H1 (cell line): ENCODE measurements at regions not wholly inside any gene's neighbourhood (a gene's known extent, or its start where the extent isn't known, plus 50 kb on each side); places are given as distances from the start of the nearest gene placed in this dataset.

Experiments
- CTCF ChIA-PET: fragments of 300-600 bp; sonication (Branson Sonifier 250); formaldehyde crosslinking; loops from one replicate; lab custom pipeline; 2021; ENCODE audit not compliant: partially characterized antibody; lab: Charles Lee
- POLR2A ChIA-PET: fragments of 300-600 bp; sonication (Branson Sonifier 250); formaldehyde crosslinking; loops from one replicate; lab custom pipeline; 2021; ENCODE audit warnings: inconsistent platforms; ENCODE audit not compliant: partially characterized antibody; lab: Charles Lee
- DNase-seq, 2 experiments: peaks; one replicate each; pipeline versions ENCODE4 v3.0.0 to v3.0.0-alpha.2; 2010 to 2022; ENCODE audit warnings: low spot score in 2 of 2, low read depth in 1 of 2, mixed read lengths in 1 of 2
- FAIRE-seq: peaks from 2 replicates; lab custom pipeline; 2011; peaks lifted over from hg19 to GRCh38; lab: Jason Lieb, UNC
- H2AFZ ChIP-seq: 2 replicates; pipeline ENCODE4 v1.8.1; 2012; ENCODE audit warnings: low read length, inconsistent platforms
- H2AK5ac ChIP-seq: 2 replicates; pipeline ENCODE4 v1.6.1; 2013; ENCODE audit warnings: low read depth, low read length
- H2BK120ac ChIP-seq: replicated peaks from 2 replicates; pipeline ENCODE3; 2013; ENCODE audit warnings: low read depth, low read length, inconsistent platforms
- H2BK12ac ChIP-seq: 2 replicates; pipeline ENCODE4 v1.6.1; 2013; ENCODE audit warnings: low read depth, low read length
- H2BK15ac ChIP-seq: 2 replicates; pipeline ENCODE4 v1.6.1; 2013; ENCODE audit warnings: low read length
- H2BK20ac ChIP-seq: 2 replicates; pipeline ENCODE4 v1.6.1; 2013; ENCODE audit warnings: low read length
- H2BK5ac ChIP-seq: 2 replicates; pipeline ENCODE4 v1.6.1; 2013; ENCODE audit warnings: low read depth, low read length
- H3K14ac ChIP-seq: 2 replicates; pipeline ENCODE4 v1.6.1; 2013; ENCODE audit warnings: inconsistent platforms; ENCODE audit not compliant: insufficient read length
- H3K18ac ChIP-seq: 2 replicates; pipeline ENCODE4 v1.6.1; 2013; ENCODE audit warnings: low read length; ENCODE audit errors: extremely low read depth
- H3K23ac ChIP-seq: 2 replicates; pipeline ENCODE4 v1.6.1; 2013; ENCODE audit warnings: inconsistent platforms; ENCODE audit not compliant: insufficient read length
- H3K23me2 ChIP-seq: 2 replicates; pipeline ENCODE4 v1.6.1; 2013; ENCODE audit warnings: low read depth, low read length
- H3K27ac ChIP-seq: 2 replicates; pipeline ENCODE4 v1.6.1; 2011; ENCODE audit warnings: low read depth, low read length, inconsistent platforms
- H3K27me3 ChIP-seq, 4 experiments: replicated peaks in 1 of 4; 1 replicate in 1 of 4; 2 replicates in 3 of 4; pipeline versions ENCODE4 v1.6.1 to v1.8.1; 2011 to 2013; ENCODE audit warnings: low read length in 3 of 4, mild to moderate bottlenecking in 3 of 4, inconsistent platforms in 2 of 4, mixed read lengths in 2 of 4, moderate library complexity in 1 of 4; ENCODE audit not compliant: control insufficient read depth in 3 of 4, insufficient read depth in 3 of 4; ENCODE audit errors: extremely low read depth in 1 of 4
- H3K36me3 ChIP-seq, 4 experiments: 2 replicates each; pipeline versions ENCODE4 v1.6.1 to v1.8.1; 2011 to 2013; ENCODE audit warnings: mild to moderate bottlenecking in 4 of 4, low read length in 3 of 4, moderate library complexity in 2 of 4, control low read depth in 1 of 4, inconsistent platforms in 1 of 4; ENCODE audit not compliant: insufficient read depth in 4 of 4, control insufficient read depth in 2 of 4
- H3K4ac ChIP-seq: replicated peaks from 2 replicates; pipeline ENCODE3; 2013; ENCODE audit warnings: low read length, low read depth, mixed read lengths, inconsistent platforms; ENCODE audit not compliant: insufficient read length
- H3K4me1 ChIP-seq, 4 experiments: replicated peaks in 1 of 4; 1 replicate in 1 of 4; 2 replicates in 3 of 4; pipeline versions ENCODE4 v1.6.1 to v1.8.1; 2011 to 2013; ENCODE audit warnings: low read length in 3 of 4, inconsistent platforms in 2 of 4, mixed read lengths in 1 of 4; ENCODE audit not compliant: insufficient read depth in 4 of 4, control insufficient read depth in 3 of 4
- H3K4me2 ChIP-seq, 2 experiments: 2 replicates each; pipeline versions ENCODE4 v1.6.1 to v1.8.1; 2011 to 2013; ENCODE audit warnings: low read depth in 2 of 2, low read length in 2 of 2, control low read depth in 1 of 2, inconsistent platforms in 1 of 2, mild to moderate bottlenecking in 1 of 2; ENCODE audit not compliant: insufficient read depth in 1 of 2
- H3K4me3 ChIP-seq, 4 experiments: fragments of 200-600, 300-600 bp in 1 of 4; sonication (generic), shearing (Covaris generic), sonication (Bioruptor Twin) in 1 of 4; 2 replicates each; pipeline versions ENCODE4 v1.5.1 to v1.8.1; 2011 to 2016; ENCODE audit warnings: low read length in 4 of 4, low read depth in 3 of 4, control low read depth in 2 of 4, inconsistent platforms in 2 of 4, mild to moderate bottlenecking in 2 of 4, mixed read lengths in 1 of 4, moderate library complexity in 1 of 4; ENCODE audit not compliant: insufficient read depth in 2 of 4; ENCODE audit errors: extremely low read depth in 1 of 4
- H3K56ac ChIP-seq: replicated peaks from 2 replicates; pipeline ENCODE3; 2013; ENCODE audit warnings: low read depth, mild to moderate bottlenecking, mixed read lengths, low read length, inconsistent platforms; ENCODE audit not compliant: insufficient read length
- H3K79me1 ChIP-seq: 2 replicates; pipeline ENCODE4 v1.6.1; 2013; ENCODE audit warnings: low read depth, low read length, control low read depth
- H3K79me2 ChIP-seq, 2 experiments: 2 replicates each; pipeline versions ENCODE4 v1.6.1 to v1.8.1; 2012 to 2013; ENCODE audit warnings: low read length in 2 of 2, mild to moderate bottlenecking in 2 of 2, inconsistent platforms in 1 of 2; ENCODE audit not compliant: insufficient read depth in 2 of 2, control insufficient read depth in 1 of 2
- H3K9ac ChIP-seq, 4 experiments: replicated peaks in 1 of 4; 1 replicate in 1 of 4; 2 replicates in 3 of 4; pipeline versions ENCODE4 v1.6.1 to v1.8.1; 2011 to 2013; ENCODE audit warnings: low read depth in 3 of 4, low read length in 3 of 4, control low read depth in 2 of 4, mild to moderate bottlenecking in 2 of 4, moderate library complexity in 2 of 4, inconsistent platforms in 1 of 4; ENCODE audit errors: extremely low read depth in 1 of 4
- H3K9me3 ChIP-seq, 2 experiments: 2 replicates each; pipeline versions ENCODE4 v1.6.1 to v1.8.1; 2012 to 2013; ENCODE audit warnings: mild to moderate bottlenecking in 2 of 2, moderate library complexity in 2 of 2, control low read depth in 1 of 2, inconsistent platforms in 1 of 2, low read depth in 1 of 2, low read length in 1 of 2, mixed read lengths in 1 of 2; ENCODE audit not compliant: insufficient read depth in 2 of 2
- H4K20me1 ChIP-seq, 2 experiments: replicated peaks in 1 of 2; 2 replicates each; pipeline versions ENCODE3 to v1.8.1; 2011 to 2013; ENCODE audit warnings: inconsistent platforms in 2 of 2, low read length in 2 of 2, mild to moderate bottlenecking in 1 of 2; ENCODE audit not compliant: insufficient read depth in 2 of 2, control insufficient read depth in 1 of 2
- H4K5ac ChIP-seq: 2 replicates; pipeline ENCODE4 v1.6.1; 2013; ENCODE audit warnings: low read length, low read depth, mixed read lengths, inconsistent platforms; ENCODE audit not compliant: insufficient read length
- H4K8ac ChIP-seq: 2 replicates; pipeline ENCODE4 v1.8.0; 2013; ENCODE audit warnings: mild to moderate bottlenecking, moderate library complexity, low read length, inconsistent platforms; ENCODE audit not compliant: insufficient read depth; ENCODE audit errors: extremely low read depth
- H4K91ac ChIP-seq: replicated peaks from 2 replicates; pipeline ENCODE3; 2013; ENCODE audit warnings: low read length, mixed read lengths, inconsistent platforms; ENCODE audit not compliant: insufficient read length
- BACH1 ChIP-seq: IDR thresholded peaks from 2 replicates; pipeline ENCODE4 v1.6.1; 2012; ENCODE audit warnings: low read length, improper control_type of control experiment
- ZNF274 ChIP-seq: IDR thresholded peaks from 2 replicates; pipeline ENCODE4 v1.7.0; 2012; ENCODE audit warnings: low read length, borderline replicate concordance; ENCODE audit errors: extremely low read depth
- WGBS, 2 experiments: shearing (Covaris generic) in 1 of 2; methylation state at CpG; one replicate each; pipeline versions ENCODE4 v1.1.6 to v1.1.7; 2013 to 2015; ENCODE audit warnings: low lambda C conversion rate in 2 of 2, mixed read lengths in 2 of 2, inconsistent platforms in 1 of 2, low coverage in 1 of 2, missing lambda C conversion rate in 1 of 2; ENCODE audit not compliant: insufficient replicate concordance in 2 of 2, insufficient coverage in 1 of 2, insufficient read length in 1 of 2; ENCODE audit errors: extremely low coverage in 1 of 2, missing lambda C conversion rate in 1 of 2; 5-methylcytosine and 5-hydroxymethylcytosine counted together

DNA sequence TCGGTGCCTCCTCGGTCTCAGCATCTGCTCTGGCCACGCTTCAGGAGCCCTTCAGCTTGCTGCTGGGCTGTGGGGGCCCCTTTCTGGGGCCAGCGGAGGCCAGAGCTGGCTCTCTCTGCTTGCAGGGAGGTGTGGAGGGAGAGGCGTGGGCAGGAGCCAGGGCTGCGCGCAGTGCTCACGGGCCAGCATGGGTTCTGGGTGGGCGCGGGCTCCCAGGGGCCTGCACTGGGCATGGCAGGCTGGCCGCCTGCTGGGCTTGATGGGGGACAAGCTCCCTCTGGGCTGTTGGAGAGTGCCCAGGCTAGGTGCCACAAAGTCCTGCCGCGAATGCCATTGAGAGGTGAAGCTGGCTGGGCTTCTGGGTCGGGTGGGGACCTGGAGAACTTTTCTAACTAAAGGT is 57.3 kb upstream of the AGA start:
- no peak for DNase-seq
- Histone ChIP-seq H2BK120ac (no peak overlapping the region), H3K79me1 (no peaks in the 10 kb centered on the region), H3K23me2 (no peaks in the 10 kb centered on the region), H2BK20ac (no peak overlapping the region), H2BK5ac (no peak overlapping the region), H4K20me1 (no peaks in the 10 kb centered on the region), H3K14ac (no peak overlapping the region), H3K9me3 (peaks cover 0 to 4% of the 10 kb centered on the region in 2 experiments; a peak in 2 of 4 replicates), H3K56ac (no peak overlapping the region), H3K36me3 (no peaks in the 10 kb centered on the region), H2AK5ac (no peak overlapping the region), H2BK15ac (no peak overlapping the region), H3K27me3 (no peaks in the 10 kb centered on the region), H3K9ac (no peak overlapping the region), H3K79me2 (no peaks in the 10 kb centered on the region), H3K4ac (no peak overlapping the region), H2AFZ (no peak overlapping the region), H4K5ac (no peak overlapping the region), H3K4me3 (no peak overlapping the region), H3K18ac (no peak overlapping the region), H3K27ac (no peak overlapping the region), H3K4me2 (no peak overlapping the region), H3K4me1 (no peaks in the 10 kb centered on the region), H4K8ac (no peak overlapping the region), H4K91ac (no peak overlapping the region), H2BK12ac (no peak overlapping the region), H3K23ac (no peak overlapping the region)
- ChIA-PET POLR2A (interaction anchor here (1.1 kb wide), 1 partner anchor 58 kb away, joined by 3 read pairs; no protein-coding TSS in a partner anchor), CTCF (no interaction called here)
- no peak for FAIRE-seq
- TF ChIP-seq ZNF274 (no peak), BACH1 (no peak)
- 85% methylated on average over 11 of the region's 14 CpGs; no CpG with 5 or more reads in 1 of the 2 experiments for WGBS, 2 experiments
